GM08714 (cell line): ENCODE measurements at regions not wholly inside any gene's neighbourhood (a gene's known extent, or its start where the extent isn't known, plus 50 kb on each side); places are given as distances from the start of the nearest gene placed in this dataset.
"Not testable (repeated sequence)": the region's sequence is repeated elsewhere in the genome, so short reads cannot be mapped to it uniquely, and the experiment has no call there.

ENCODE experiments used
- H3K4me3 ChIP-seq: fragments of 200-500 bp; sonication (Bioruptor generic); 2 replicates; pipeline ENCODE4 v1.5.1; 2014; ENCODE audit warnings: mild to moderate bottlenecking, low read length, inconsistent platforms
- ZNF274 ChIP-seq: IDR thresholded peaks from 2 replicates; pipeline ENCODE4 v1.6.1; 2012; ENCODE audit warnings: mild to moderate bottlenecking, low read depth, low read length

DNA sequence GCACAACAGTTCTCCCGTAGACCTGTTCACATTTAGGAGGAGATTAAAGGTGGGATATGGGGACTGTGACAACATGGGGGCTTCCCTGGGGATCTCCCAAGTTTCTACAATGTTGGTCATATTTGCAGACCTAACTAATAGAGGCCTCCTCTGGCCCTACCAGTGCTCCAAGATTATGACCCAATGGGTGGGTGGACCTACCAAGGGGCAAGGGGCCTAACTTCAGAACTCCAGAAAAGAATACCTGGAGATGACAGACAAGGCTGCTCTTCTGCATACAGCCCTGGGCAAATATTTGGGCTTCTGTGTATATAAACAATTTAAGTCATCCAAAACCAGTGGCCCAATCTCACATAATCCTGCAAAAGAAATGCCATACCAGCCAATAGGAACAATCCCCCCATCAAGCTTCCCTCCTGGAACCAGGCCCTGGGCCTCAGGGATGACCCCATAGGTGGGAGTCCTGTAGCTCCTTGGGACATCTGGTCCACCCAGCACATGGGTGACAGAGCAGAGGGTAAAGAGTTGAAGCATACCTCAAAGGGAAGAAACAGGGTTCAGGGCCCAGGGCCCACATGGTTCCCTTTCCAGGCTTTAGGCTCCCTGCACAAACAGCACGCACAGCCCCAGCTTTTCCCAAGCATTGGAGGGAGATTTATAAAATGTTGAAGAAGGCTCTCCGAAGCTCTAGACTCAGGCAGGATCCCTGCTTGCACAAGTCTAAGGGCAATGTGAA is 86.1 kb upstream of the CHST15 start:
- H3K4me3 ChIP-seq: no peak overlapping the region
- TF ChIP-seq ZNF274: no peak

DNA sequence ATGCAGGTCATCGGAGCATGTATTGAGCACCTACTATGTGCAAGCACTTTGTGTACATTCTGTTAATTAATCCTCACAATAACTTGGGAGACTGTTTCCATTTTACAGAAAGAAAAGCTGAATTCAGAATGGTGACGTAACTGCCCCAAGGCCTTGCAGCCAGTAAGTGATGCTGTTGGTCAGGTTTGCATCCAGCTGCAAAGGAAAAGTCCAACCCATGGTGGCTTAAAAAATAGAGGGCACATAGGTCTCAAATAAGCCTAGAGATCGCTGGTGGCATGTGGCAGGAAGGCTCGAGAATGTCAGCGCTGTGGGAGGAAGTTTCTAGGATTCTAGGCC is 83.8 kb upstream of the CHST15 start:
- TF ChIP-seq ZNF274: no peak
- no peak overlapping the region for H3K4me3 ChIP-seq

DNA sequence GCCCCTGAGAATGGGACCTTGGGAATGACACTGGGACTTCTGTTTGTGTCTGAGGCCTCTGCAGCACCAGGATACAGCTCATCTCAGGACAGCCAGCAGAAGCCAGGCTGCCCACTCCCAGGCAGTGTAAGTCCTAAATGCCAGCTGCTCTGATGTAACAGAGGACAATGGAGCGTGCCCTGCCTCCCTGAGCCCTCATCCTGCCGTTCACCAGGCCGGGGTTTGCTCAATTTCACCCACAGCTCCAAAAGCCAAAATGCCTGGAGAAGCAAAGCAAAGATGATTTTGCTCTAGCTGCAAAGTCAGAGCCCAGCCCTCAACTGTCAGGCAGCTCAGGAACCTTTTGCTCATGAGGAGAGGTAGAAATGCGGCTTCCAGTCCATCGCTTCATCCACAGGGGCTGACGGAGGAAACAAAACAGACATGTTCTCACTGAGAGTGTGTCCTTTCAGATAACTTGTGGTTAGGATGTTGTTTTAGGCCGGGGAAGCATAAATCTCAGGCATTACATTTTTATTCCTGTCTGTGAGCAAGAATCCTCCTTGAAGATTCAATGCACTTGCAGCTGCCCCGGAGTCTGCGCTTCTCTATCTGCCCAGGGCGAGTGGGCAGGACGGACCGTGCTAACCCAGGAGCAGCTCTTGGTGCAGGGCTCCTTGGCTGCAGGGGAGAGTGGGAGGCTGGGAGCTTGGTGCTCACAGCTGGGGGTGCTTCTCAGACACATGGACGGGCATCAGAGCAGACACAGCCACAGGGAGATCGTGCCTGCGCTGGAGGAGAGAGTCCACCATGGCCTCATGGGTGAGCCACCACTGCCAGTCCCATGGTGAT is 83.2 kb upstream of the CHST15 start:
- TF ChIP-seq ZNF274: no peak

DNA sequence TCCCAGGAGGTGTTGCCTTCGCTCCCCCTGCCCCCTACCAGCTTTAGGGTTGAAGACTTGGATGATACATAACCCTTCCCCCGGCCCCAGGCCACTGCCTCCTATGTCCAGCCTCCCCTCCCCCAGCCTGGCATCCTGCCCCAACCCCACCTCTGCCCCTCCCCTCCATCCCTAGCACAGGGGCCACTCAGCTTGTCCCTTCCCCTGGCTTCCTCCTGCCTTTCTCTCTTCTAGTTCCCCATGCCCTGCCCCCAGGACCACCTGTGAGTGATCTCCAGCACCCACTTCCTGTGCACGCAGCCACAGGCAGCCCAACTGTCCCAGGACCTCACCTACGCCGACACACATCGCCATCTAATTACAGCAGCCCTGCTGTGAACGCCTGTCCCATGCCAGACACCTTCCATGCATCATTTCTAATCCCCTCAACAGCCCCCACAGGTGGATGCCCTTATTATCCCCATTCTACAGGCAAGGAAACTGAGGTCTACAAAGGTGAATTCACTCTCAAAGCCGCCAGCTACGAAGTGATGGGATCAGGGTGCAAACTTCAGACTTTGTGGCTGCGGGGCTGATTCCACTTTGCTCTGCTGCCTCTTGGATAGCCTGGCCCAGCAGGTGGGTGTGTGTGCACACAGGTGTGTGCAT is 82.4 kb upstream of the CHST15 start:
- no peak for TF ChIP-seq ZNF274

More for the DNA sequence above, 83.2 kb upstream of the CHST15 start:
- H3K4me3 ChIP-seq: no peak overlapping the region

DNA sequence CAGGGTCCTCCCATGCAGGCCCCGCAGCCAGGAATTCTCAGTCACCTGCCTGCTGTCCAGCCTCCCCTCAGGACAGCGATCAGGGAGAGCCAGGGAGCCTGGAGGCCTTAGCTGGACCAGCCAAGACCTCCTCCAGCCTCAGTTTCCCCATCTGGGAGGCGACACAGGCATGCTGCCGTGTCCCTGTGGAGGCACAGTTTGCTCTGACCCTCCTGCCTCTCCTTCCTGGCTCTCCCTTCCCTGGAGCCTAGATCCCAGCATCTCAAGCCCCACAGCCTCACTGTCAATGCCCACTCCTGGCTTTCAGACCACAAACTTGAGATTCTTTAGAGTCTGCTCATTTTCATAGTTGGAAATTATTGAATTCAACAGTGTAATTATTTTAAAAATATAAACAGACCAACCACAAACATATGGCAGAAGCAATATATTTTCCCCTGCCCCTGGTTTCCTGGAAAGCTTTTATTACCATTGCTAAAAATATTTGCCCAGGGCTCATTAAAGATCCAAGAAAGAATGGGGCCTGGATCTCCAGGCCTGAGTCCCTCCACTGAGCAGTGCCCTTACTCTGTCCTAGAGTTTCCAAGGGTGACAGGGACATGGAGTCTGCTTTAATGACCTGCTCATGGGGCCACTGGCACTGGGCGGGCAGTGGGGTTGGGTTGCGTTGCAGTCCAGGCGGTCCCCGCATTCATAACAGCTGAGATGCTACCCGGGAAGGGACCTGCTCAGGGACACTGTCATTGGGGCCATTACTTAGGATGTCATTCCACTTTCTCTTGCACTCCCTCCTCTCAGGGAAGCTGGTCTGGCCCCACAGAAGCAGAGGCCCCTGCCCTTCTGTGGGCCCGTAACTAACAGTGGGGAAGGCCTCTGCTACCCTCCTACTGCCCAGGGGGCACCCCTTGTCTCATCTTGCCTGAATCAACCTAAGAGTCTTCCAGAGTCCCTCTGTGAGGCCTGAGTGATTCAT is 81.6 kb upstream of the CHST15 start:
- no peak overlapping the region for H3K4me3 ChIP-seq
- TF ChIP-seq ZNF274: no peak

More for the DNA sequence above, 82.4 kb upstream of the CHST15 start:
- H3K4me3 ChIP-seq: no peak overlapping the region

DNA sequence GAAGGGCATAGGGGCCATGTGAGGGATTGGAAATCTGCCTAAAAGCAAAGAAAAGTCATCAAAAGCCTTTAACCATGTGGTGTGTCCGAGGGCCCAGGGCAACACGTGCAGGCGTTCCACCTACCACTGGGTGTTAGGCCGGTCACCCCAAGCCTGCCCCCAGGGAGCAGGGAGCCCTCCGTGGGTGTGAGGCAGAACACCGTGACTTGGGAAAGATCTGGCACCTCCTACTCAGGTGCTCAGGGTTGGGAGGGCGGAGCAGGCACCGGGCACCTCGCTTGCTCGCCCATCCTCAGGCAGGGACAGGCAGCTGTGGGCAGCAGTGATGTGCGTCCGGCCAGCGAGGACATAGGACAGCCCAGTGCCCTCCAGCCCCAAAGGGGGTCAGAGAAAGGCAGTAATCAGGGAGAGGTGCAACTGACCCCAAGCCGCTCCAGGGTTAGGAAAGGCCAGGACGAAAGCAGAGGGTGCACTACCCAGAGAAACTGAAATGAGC is 80.7 kb upstream of the CHST15 start:
- TF ChIP-seq ZNF274: no peak
- H3K4me3 ChIP-seq: no peak overlapping the region

DNA sequence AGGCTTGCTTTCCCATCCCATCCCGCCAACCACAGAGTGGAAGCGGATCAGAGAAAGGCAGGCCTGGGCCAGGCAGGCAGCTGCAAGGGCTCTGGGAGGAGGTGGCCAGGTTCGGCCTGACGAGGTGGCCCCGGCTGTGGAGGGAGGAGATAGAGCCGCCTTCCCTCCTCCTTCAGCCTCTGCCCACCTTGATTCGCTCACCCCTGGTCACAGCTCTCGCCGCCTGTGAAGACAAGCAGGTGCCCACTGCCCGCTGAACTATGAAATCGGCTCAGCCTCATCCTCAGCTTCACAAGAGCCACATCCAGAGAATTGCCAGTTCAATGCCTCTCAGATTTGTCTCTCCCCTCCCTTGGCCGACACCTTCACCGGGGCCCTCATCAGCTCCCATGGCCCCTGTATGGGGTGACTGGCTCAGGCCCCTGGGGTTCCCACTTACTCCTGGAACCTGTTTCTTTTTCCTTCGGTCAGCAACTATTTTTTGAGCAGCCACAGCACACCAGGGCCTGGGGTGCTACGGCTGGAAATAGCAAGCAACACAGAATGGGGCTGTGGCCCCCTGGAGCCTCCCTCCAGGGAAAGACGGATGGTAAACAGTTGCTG is 80.0 kb upstream of the CHST15 start:
- no peak for TF ChIP-seq ZNF274
- H3K4me3 ChIP-seq: no peak overlapping the region

DNA sequence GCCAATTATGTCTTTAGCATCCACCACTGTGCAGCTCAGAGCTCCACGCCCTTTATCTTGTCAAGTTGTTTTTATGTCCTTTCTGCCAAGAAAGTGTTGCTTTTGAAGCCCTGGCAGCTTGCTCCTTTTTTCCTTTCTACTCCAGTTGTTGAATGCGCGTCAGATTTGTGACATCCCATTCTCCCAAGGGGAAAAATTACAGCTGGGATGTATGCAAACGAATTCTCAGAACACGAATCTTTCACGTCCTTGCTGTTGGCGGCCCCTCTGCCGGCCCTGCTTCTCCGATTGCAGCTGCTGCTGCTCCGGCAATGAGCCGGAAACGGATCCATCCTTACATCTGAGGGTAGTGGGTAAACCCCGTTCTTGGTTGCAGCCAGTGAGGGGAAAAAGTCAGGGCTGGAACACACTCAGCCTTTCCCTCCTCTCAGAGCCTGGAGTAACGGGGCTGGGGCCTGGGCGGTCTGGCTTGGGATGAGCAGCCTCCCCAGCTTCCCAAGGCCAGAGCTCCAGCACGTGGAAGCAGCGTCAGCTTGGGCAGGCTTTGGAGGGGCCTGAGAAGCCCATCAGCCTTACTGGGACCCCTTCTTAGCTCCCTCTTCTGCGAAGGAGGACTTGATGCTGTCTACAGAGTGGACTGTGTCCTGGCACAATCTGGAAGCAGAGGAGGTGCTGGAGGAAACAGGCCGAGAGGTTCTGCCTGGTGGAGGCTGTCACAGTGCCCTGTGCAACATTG is 79.0 kb upstream of the CHST15 start:
- H3K4me3 ChIP-seq: no peak overlapping the region
- TF ChIP-seq ZNF274: no peak

DNA sequence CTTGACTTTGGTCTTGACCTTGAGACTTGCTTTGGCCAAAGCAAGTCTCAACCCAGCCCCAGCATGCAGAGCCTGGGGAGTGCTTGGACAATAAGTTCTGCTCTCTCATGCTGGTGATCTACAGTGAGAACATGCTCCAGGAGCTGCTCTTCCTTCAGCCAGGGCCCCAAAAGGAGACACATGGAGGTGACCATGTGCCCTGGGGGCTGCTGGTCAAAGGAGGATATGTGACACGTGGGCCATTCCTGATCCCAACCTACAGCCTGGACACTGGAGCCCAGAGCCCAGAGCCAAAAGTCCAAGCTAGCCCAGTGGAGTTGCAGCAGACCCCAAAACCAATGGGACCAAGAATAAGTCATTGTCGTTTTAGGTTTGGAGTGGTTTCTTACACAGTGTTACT is 78.2 kb upstream of the CHST15 start:
- no peak for TF ChIP-seq ZNF274
- H3K4me3 ChIP-seq: no peak overlapping the region

DNA sequence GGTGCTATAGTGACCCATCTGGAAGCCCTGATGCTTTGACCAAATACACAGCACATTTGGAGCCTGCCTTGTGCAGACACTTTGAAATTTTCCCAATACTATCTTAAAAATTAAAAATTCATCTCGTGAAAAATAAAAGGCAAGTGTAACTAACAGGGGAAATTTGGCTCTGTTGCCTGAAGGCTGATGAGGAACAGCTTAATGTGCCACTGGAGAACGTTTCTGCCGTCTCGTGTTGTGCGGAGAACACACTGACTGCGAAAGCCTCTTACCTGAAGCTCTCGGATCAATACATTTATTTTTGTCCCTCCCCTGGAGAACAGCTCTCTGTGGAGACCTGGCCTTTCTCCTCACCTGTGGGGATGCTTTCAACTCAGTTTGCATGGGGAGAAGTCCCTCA is 77.2 kb upstream of the CHST15 start:
- TF ChIP-seq ZNF274: no peak
- no peak overlapping the region for H3K4me3 ChIP-seq

DNA sequence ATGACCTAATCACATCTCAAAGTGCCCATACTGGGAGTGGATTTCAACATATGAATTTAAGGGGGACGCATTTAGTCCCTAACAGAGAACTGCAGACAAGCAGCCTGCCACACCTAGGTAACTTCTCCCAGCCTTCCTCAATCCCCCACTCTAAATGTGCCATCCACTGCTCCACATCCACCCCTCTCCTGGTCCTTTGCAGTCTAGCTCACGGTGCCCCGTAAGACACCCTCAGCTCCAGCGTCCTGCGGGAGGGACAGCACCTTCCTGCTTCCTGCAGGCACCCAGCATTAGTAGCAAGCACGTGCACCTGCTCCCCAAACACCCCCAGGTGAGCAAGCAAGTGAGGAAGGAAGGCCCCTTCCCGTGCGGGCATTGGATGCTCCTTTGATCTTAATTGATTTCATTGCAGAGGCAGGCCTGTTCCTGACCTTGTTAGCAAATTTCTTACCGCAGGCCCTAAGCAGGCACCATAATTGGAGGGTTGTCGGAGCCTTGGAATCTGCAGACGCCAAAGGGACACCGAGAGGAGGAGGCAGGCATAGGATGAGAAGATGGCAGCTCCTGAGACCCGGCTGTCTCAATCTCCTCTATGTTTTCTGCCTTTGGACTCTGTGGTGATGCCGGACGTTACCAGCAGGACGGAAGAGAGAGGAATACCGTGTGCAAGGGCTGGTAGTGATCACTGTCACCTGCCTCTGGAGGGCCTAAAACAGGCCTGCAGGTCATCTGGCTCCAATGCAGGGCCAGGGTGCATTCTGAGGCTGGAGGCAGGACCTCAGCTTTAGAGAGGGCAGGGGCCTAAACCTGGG is 75.8 kb upstream of the CHST15 start:
- H3K4me3 ChIP-seq: no peak overlapping the region
- TF ChIP-seq ZNF274: no peak

DNA sequence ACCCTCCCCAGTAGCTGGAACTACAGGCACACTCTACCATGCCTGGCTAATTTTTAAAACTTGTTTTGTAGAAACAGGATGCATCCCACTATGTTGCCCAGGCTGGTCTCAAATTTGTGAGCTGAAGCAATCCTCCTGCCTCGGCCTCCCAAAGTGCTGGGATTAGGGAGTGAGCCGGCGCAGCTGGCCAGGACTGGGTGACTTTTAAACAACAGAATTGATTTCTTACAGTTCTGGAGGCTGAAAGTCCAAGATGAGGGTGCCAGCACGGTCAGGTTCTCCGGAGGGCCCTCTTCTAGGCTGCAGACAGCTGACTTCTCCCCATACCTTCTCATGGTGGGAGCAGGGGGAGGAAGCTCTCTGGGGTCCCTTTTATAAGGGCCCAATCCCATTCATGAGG is 75.2 kb upstream of the CHST15 start:
- no peak for TF ChIP-seq ZNF274
- no peak overlapping the region for H3K4me3 ChIP-seq

DNA sequence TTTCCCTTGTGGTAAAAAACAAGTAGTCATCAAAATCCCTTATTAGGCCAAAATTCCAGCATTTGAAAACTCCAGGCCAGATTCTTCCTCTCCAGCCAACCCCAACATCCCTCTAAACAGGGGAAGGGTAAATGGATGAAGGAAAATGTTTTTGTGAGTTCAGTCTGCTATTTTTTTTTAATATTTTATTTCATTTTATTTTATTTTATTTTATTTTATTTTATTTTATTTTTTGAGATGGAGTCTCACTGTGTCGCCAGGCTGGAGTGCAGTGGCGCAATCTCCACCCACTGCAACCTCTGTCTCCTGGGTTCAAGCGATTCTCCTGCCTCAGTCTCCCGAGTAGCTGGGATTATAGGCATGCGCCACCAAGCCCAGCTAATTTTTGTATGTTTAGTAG is 74.5 kb upstream of the CHST15 start:
- not testable (repeated sequence) for H3K4me3 ChIP-seq
